B cell (primary cell): ENCODE measurements at regions not wholly inside any gene's neighbourhood (a gene's known extent, or its start where the extent isn't known, plus 50 kb on each side); places are given as distances from the start of the nearest gene placed in this dataset.

Source experiments
- ATAC-seq: fragments of 200-7000 bp; cut with Tn5 transposase; one replicate; pipeline ENCODE4 v1.10.0; 2021; ENCODE audit warnings: low read depth, mild to moderate bottlenecking, moderate number of reproducible peaks, moderate library complexity
- CTCF ChIA-PET: fragments of 350-600 bp; sonication (Branson Sonifier 250); formaldehyde crosslinking; loops from one replicate; lab custom pipeline; 2021; ENCODE audit warnings: antibody characterized with exemption, inconsistent platforms; lab: Charles Lee
- POLR2A ChIA-PET: fragments of 350-600 bp; sonication (Branson Sonifier 250); formaldehyde crosslinking; loops from one replicate; lab custom pipeline; 2021; ENCODE audit warnings: antibody characterized with exemption; lab: Charles Lee
- DNase-seq: peaks from one replicate; pipeline ENCODE4 v3.0.0; 2013
- H2AFZ ChIP-seq: 2 replicates; pipeline ENCODE4 v1.6.1; 2012; ENCODE audit warnings: mild to moderate bottlenecking, low read depth, low read length; ENCODE audit not compliant: insufficient read depth, poor library complexity, severe bottlenecking
- H3K27ac ChIP-seq, 2 donors: 1 replicate in 1 of 2; 2 replicates in 1 of 2; pipeline ENCODE4 v1.5.1; 2012 to 2013; ENCODE audit warnings: low read length in 2 of 2, mild to moderate bottlenecking in 2 of 2, moderate library complexity in 1 of 2
- H3K27me3 ChIP-seq, 4 experiments: fragments of 200-600 bp in 1 of 4; sonication (generic) in 1 of 4; replicated peaks in 1 of 4; 1 replicate in 2 of 4; 2 replicates in 2 of 4; pipeline versions ENCODE4 v1.6.1 to v1.7.0; 2013 to 2016; ENCODE audit warnings: low read length in 3 of 4, mild to moderate bottlenecking in 2 of 4, mixed read lengths in 1 of 4, moderate library complexity in 1 of 4; ENCODE audit not compliant: insufficient read depth in 4 of 4, control insufficient read depth in 3 of 4; ENCODE audit errors: control extremely low read depth in 1 of 4
- H3K36me3 ChIP-seq, 2 experiments: replicated peaks in 1 of 2; 1 replicate in 1 of 2; 2 replicates in 1 of 2; pipeline versions ENCODE4 v1.6.1 to v1.7.1; 2013; ENCODE audit warnings: low read length in 1 of 2; ENCODE audit not compliant: insufficient read depth in 2 of 2, control insufficient read depth in 1 of 2; ENCODE audit errors: control extremely low read depth in 1 of 2, extremely low read depth in 1 of 2
- H3K4me1 ChIP-seq, 2 donors: fragments of 200-600 bp in 1 of 2; sonication (generic) in 1 of 2; 1 replicate in 1 of 2; 2 replicates in 1 of 2; pipeline versions ENCODE4 v1.5.1 to v1.6.1; 2013 to 2017; ENCODE audit warnings: low read length in 2 of 2; ENCODE audit not compliant: control insufficient read depth in 2 of 2, insufficient read depth in 2 of 2
- H3K4me2 ChIP-seq: replicated peaks from 2 replicates; pipeline ENCODE3; 2012; ENCODE audit warnings: mild to moderate bottlenecking, low read depth, low read length; ENCODE audit not compliant: poor library complexity, severe bottlenecking
- H3K4me3 ChIP-seq, 5 experiments: fragments of 200-600 bp in 1 of 5; sonication (generic) in 1 of 5; 1 replicate in 3 of 5; 2 replicates in 2 of 5; pipeline versions ENCODE4 v1.5.1 to v1.7.0; 2011 to 2016; ENCODE audit warnings: low read length in 4 of 5, mild to moderate bottlenecking in 4 of 5, low read depth in 2 of 5, control low read depth in 1 of 5, moderate library complexity in 1 of 5; ENCODE audit not compliant: insufficient read depth in 1 of 5; ENCODE audit errors: control extremely low read depth in 1 of 5, extremely low read depth in 1 of 5
- H3K79me2 ChIP-seq: fragments of 200-600 bp; sonication (generic); one replicate; pipeline ENCODE4 v1.6.0; 2016; ENCODE audit warnings: low read length; ENCODE audit not compliant: control insufficient read depth, insufficient read depth
- H3K9ac ChIP-seq: fragments of 200-600 bp; sonication (generic); 2 replicates; pipeline ENCODE4 v1.6.1; 2017; ENCODE audit warnings: mild to moderate bottlenecking, low read length, moderate library complexity
- H3K9me3 ChIP-seq, 3 donors: one replicate each; pipeline versions ENCODE4 v1.6.1 to v1.7.1; 2013; ENCODE audit warnings: low read length in 2 of 3; ENCODE audit not compliant: control insufficient read depth in 2 of 3, insufficient read depth in 1 of 3; ENCODE audit errors: control extremely low read depth in 1 of 3
- H4K20me1 ChIP-seq: 2 replicates; pipeline ENCODE4 v1.6.0; 2012; ENCODE audit warnings: mild to moderate bottlenecking, low read length; ENCODE audit not compliant: insufficient read depth, control insufficient read depth, poor library complexity, severe bottlenecking
- H3K27ac Mint-ChIP-seq: one replicate; pipeline ENCODE4 v1.8.0; 2021; ENCODE audit warnings: mixed read lengths
- H3K27me3 Mint-ChIP-seq: one replicate; pipeline ENCODE4 v1.8.0; 2021; ENCODE audit warnings: mixed read lengths
- H3K4me1 Mint-ChIP-seq: one replicate; pipeline ENCODE4 v1.8.0; 2021; ENCODE audit warnings: mixed read lengths
- H3K4me3 Mint-ChIP-seq: one replicate; pipeline ENCODE4 v1.8.0; 2021; ENCODE audit warnings: mixed read lengths
- H3K9me3 Mint-ChIP-seq: one replicate; pipeline ENCODE4 v1.8.0; 2022; ENCODE audit warnings: mixed read lengths; ENCODE audit not compliant: insufficient read depth
- CTCF ChIP-seq: fragments of 200-600 bp; IDR thresholded peaks from one replicate; pipeline ENCODE4 v1.8.0; 2022; ENCODE audit warnings: antibody characterized with exemption, mild to moderate bottlenecking
- EZH2 ChIP-seq: IDR thresholded peaks from 2 replicates; pipeline ENCODE4 v1.6.1; 2012; ENCODE audit warnings: borderline replicate concordance, low read depth, mild to moderate bottlenecking, moderate library complexity, low read length; ENCODE audit not compliant: insufficient read depth, poor library complexity, severe bottlenecking
- WGBS: methylation state at CpG from one replicate; pipeline ENCODE4 v1.1.5; 2013; ENCODE audit warnings: missing lambda C conversion rate; ENCODE audit not compliant: insufficient coverage; 5-methylcytosine and 5-hydroxymethylcytosine counted together
- intact Hi-C: fragments of 100-400 bp; cut with micrococcal nuclease; formaldehyde crosslinking; loops from one replicate; pipeline ENCODE4 v1.10.0; 2022

GRCh38 chr18:42527766-42528165 is 572.7 kb downstream of the PIK3C3 start:
- Histone ChIP-seq H2AFZ (no peak overlapping the region), H3K9me3 (no peaks in the 10 kb centered on the region), H3K9ac (no peak overlapping the region), H3K4me2 (no peak overlapping the region), H4K20me1 (no peaks in the 10 kb centered on the region), H3K4me1 (no peaks in the 10 kb centered on the region), H3K36me3 (no peaks in the 10 kb centered on the region), H3K27me3 (no peaks in the 10 kb centered on the region), H3K4me3 (no peak overlapping the region), H3K27ac (no peak overlapping the region), H3K79me2 (no peaks in the 10 kb centered on the region)
- DNase-seq (no peak), ATAC-seq (no peak)
- H3K4me3 Mint-ChIP-seq = no peak overlapping the region
- no peak overlapping the region for H3K27ac Mint-ChIP-seq
- H3K4me1 Mint-ChIP-seq = no peaks in the 10 kb centered on the region
- no peaks in the 10 kb centered on the region for H3K27me3 Mint-ChIP-seq
- POLR2A ChIA-PET = no interaction called here
- intact Hi-C loops = no loop called here
- TF ChIP-seq EZH2 (no peak), CTCF (no peak)
- no peaks in the 10 kb centered on the region for H3K9me3 Mint-ChIP-seq
- CTCF ChIA-PET = no interaction called here
- 100% methylated on average over 1 of the region's 5 CpGs for WGBS

- no peaks in the 10 kb centered on the region for H3K27me3 ChIP-seq
- no peaks in the 10 kb centered on the region for H3K27me3 Mint-ChIP-seq
- H3K4me2 ChIP-seq = no peak overlapping the region
- WGBS = 100% methylated on average over 1 of the region's 1 CpG
- no peaks in the 10 kb centered on the region for H3K4me1 ChIP-seq
- no peak overlapping the region for H3K9ac ChIP-seq
- ATAC-seq = no peak
- H3K27ac ChIP-seq = no peak overlapping the region
- H3K9me3 ChIP-seq = no peaks in the 10 kb centered on the region
- H3K4me3 ChIP-seq = no peak overlapping the region
- H3K4me3 Mint-ChIP-seq = no peak overlapping the region
- no peaks in the 10 kb centered on the region for H3K9me3 Mint-ChIP-seq
- no peaks in the 10 kb centered on the region for H3K36me3 ChIP-seq
- H3K4me1 Mint-ChIP-seq = no peaks in the 10 kb centered on the region
- TF ChIP-seq CTCF (no peak), EZH2 (no peak)
- ChIA-PET CTCF (no interaction called here), POLR2A (no interaction called here)
- no peaks in the 10 kb centered on the region for H3K79me2 ChIP-seq
- H2AFZ ChIP-seq = no peak overlapping the region
- intact Hi-C loops = no loop called here
- H4K20me1 ChIP-seq = no peaks in the 10 kb centered on the region
- no peak for DNase-seq
- H3K27ac Mint-ChIP-seq = no peak overlapping the region
Observed at GRCh38 chr18:42530276-42530675, 575.2 kb downstream of the PIK3C3 start.
